ENCODE measurements at regions not wholly inside any gene's neighbourhood (a gene's known extent, or its start where the extent isn't known, plus 50 kb on each side); places are given as distances from the start of the nearest gene placed in this dataset.

DNA sequence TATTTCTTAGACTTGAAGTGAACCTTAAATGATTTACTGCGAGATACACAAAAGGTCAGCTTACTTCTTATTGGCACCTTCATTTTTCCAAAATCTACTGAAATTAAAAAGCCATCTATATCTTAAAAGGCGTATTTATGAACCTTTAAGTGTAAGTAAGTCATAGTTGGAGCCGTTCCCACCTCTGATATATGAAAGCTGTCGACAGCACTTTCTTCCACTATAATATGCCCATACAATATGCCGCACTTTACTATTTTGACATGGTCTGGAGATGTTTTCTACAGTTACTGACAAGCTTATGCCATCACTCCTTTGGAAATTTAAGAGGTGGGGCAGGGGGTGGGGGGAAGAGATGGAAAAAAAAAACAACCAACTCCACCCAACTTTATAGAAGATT lies 155.3 kb downstream of the PHETA1 start:
- H3K36me3 Mint-ChIP-seq = no peaks in the 10 kb centered on the region
- DNase-seq (ENCODE audit: extremely low spot score, unreplicated experiment) = no peak
- peaks cover 7% of the 10 kb centered on the region for H3K4me1 Mint-ChIP-seq (ENCODE audit: unreplicated experiment)
- H3K27ac Mint-ChIP-seq = no peak overlapping the region
- H3K27me3 Mint-ChIP-seq = peaks cover 21% of the 10 kb centered on the region
- TF ChIP-seq, protein P1, sequence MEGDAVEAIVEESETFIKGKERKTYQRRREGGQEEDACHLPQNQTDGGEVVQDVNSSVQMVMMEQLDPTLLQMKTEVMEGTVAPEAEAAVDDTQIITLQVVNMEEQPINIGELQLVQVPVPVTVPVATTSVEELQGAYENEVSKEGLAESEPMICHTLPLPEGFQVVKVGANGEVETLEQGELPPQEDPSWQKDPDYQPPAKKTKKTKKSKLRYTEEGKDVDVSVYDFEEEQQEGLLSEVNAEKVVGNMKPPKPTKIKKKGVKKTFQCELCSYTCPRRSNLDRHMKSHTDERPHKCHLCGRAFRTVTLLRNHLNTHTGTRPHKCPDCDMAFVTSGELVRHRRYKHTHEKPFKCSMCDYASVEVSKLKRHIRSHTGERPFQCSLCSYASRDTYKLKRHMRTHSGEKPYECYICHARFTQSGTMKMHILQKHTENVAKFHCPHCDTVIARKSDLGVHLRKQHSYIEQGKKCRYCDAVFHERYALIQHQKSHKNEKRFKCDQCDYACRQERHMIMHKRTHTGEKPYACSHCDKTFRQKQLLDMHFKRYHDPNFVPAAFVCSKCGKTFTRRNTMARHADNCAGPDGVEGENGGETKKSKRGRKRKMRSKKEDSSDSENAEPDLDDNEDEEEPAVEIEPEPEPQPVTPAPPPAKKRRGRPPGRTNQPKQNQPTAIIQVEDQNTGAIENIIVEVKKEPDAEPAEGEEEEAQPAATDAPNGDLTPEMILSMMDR (conservative IDR thresholded peaks at IDR 0.05) = no peak
- no peaks in the 10 kb centered on the region for H3K9me3 Mint-ChIP-seq
- H3K4me3 Mint-ChIP-seq = no peak overlapping the region

DNA sequence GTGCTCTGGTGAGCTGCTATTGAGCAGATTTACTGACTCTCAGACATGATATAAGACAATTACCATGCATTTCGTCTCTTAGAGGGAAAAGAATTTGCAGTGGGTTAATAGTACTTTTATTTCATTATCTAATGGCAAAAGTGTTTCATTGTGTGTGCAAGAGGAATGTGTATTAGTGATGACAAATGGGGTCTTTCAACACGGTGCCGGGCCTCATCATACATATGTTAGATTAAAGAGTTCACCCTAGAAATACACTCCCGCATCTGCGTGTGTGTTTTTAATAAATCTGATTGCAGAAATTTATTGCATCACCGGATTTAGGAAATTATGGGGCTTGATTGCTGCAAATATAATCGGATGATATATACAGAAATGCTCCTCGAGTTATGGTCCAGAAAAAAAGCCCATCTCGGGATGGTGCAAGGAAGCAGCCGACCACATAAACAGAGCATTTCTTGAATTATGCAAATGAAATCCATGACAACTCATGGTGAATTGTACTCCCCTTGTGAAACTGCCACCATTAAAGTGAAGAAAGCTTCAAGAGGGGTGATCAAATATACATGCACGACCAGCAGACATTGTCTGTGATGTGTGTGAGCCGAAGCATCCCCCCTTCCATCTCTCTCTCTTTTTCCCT lies 156.0 kb downstream of the PHETA1 start:
- H3K4me1 Mint-ChIP-seq (ENCODE audit: unreplicated experiment) = peaks cover 7% of the 10 kb centered on the region
- no peak overlapping the region for H3K27ac Mint-ChIP-seq
- peaks cover 28% of the 10 kb centered on the region for H3K27me3 Mint-ChIP-seq
- no peaks in the 10 kb centered on the region for H3K36me3 Mint-ChIP-seq
- H3K4me3 Mint-ChIP-seq = no peak overlapping the region
- TF ChIP-seq, protein P1 (conservative IDR thresholded peaks at IDR 0.05) = no peak
- no peaks in the 10 kb centered on the region for H3K9me3 Mint-ChIP-seq
- DNase-seq (ENCODE audit: extremely low spot score, unreplicated experiment) = no peak

DNA sequence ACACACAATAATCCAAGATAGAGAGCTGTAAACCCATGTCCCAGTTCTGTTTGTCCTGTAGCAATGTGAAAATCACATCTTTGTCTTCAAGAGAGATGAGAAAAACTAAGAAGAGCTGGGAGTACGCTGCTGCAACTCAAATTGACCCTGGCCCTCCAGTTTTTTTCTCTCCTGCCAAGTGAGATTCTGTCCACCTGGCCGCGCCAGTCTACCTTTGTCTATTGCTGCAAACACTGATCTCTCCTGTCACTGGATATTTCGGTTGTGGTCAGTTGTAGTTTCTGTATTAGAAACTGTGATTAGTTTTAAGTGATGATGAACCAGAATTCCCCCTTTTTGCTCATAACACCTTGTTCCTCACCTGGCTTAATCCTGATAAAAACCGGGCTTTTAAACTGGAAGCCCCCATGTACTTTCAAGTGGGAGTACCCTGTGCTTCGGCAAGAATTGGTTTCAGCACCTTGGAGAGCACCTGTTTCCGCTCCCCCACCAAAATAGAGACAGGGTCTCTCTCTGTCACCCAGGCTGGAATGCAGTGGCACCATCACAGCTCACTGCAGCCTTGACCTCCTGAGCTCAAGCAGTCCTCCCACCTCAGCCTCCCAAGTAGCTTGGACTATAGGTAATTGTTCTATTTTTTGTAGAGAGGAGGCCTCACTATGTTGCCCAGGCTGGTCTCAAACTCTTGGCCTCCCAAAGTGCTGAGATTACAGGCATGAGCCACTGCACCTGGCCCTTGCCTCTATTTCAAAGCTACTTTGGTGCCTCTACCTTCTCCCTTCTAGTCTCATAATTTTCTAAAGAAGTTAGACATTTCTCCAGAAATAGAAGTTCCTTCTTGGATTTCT lies 156.8 kb downstream of the PHETA1 start:
- Mint-ChIP-seq H3K4me3 (no peak overlapping the region), H3K36me3 (no peaks in the 10 kb centered on the region), H3K9me3 (no peaks in the 10 kb centered on the region), H3K27me3 (peaks cover 36% of the 10 kb centered on the region), H3K4me1 (ENCODE audit: unreplicated experiment) (peaks cover 7% of the 10 kb centered on the region), H3K27ac (no peak overlapping the region)
- TF ChIP-seq, protein P1 (conservative IDR thresholded peaks at IDR 0.05) = no peak
- DNase-seq (ENCODE audit: extremely low spot score, unreplicated experiment) = no peak

DNA sequence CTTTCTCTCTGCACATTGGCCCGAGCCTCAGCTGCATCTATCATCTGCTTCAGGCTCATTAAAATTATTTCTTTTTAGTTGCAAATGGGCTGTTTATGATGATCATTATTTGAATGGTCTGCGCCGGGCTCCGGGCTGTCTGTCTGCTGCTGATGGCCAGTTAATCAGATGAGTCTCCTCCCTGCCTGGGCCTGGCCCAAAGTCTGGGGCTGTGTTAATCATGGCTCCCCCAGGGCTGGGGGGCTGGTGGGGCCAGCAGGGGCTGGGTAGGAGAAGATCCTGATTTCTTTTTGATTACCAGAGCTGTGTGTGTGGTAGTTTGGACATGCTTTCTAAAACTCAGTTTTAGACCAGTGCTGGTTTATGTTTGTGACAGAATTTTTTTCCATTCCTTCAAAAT lies 159.1 kb downstream of the PHETA1 start:
- TF ChIP-seq, protein P1 (conservative IDR thresholded peaks at IDR 0.05) = no peak
- Mint-ChIP-seq H3K27me3 (peaks cover 37% of the 10 kb centered on the region), H3K36me3 (no peaks in the 10 kb centered on the region)

DNA sequence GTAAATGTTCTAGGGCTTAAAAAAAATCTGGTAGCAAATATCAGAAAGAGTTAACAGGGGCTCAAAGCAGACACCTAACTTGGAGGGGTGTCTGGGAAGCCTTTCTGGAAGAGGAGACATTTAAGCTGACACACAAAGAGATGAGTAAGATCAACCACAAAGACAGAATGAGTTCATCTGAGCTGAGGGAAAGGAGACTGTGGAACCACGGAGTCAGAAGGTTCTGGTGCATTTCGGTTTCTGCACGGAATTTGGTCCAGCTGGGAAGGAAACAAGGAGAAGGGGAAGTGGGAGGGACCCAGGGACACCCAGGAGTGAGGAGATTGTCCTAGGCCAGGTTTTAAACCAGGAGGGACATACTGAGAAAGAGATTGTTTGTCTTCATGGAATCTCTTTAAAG lies 161.1 kb downstream of the PHETA1 start:
- Mint-ChIP-seq H3K27ac (no peak overlapping the region), H3K4me3 (no peak overlapping the region), H3K9me3 (peaks cover 5% of the 10 kb centered on the region), H3K27me3 (peaks cover 49% of the 10 kb centered on the region), H3K36me3 (no peaks in the 10 kb centered on the region), H3K4me1 (ENCODE audit: unreplicated experiment) (peaks cover 7% of the 10 kb centered on the region)
- TF ChIP-seq, protein P1 (conservative IDR thresholded peaks at IDR 0.05) = no peak
- no peak for DNase-seq (ENCODE audit: extremely low spot score, unreplicated experiment)

More for the DNA sequence above, 159.1 kb downstream of the PHETA1 start:
- H3K4me3 Mint-ChIP-seq = no peak overlapping the region
- no peak for DNase-seq (ENCODE audit: extremely low spot score, unreplicated experiment)
- H3K27ac Mint-ChIP-seq = no peak overlapping the region
- H3K9me3 Mint-ChIP-seq = peaks cover 5% of the 10 kb centered on the region
- H3K4me1 Mint-ChIP-seq (ENCODE audit: unreplicated experiment) = peaks cover 7% of the 10 kb centered on the region

All from type B pancreatic cell (in vitro differentiated cells).